NOMO-1 (cell line): ENCODE measurements at regions not wholly inside any gene's neighbourhood (a gene's known extent, or its start where the extent isn't known, plus 50 kb on each side); places are given as distances from the start of the nearest gene placed in this dataset.

Experiments used
- DNase-seq, 2 experiments: peaks; one replicate each; lab custom pipeline; 2025; ENCODE audit not compliant: unreplicated experiment in 2 of 2; lab: John Stamatoyannopoulos, UW

DNA sequence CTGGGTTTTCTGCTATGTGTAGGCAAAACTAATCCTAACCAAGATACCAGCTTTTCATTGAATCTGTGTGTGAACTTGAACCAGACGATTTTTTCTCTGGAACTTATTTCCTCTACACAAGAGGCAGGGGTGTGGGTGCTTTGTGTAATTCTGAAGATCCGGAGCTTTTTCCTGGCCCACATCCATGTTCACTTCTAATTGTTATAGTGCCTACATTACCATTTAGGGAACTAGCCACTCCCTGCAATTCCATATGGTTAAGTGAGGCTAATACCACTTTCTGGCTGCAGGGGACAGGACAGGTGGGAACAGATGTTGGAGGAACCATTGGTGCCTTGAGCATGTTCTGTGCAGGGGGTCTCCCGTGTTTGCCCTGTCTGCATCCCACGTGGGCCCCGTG, 83.4 kb upstream of the FMN2 start:
- no peak for DNase-seq

DNA sequence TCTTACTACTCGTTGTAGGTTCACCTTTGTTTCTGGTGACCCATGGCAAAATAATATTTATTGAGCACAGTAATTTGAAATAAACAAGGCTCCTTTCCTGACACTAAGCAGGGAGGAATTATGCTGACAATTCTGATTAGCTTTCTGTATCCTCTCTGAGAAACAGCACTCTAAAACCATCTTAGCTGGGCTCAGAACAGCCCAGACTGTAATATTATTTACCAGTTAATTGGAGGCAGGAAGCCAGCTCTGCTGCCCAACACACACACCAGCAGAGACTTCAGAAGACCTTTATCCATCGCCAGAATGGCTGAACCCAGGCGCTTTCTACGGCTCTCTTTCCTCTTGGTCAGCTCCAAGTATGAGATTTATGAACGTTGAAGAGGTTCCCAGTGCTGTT, 77.6 kb upstream of the FMN2 start:
- DNase-seq = no peak

DNA sequence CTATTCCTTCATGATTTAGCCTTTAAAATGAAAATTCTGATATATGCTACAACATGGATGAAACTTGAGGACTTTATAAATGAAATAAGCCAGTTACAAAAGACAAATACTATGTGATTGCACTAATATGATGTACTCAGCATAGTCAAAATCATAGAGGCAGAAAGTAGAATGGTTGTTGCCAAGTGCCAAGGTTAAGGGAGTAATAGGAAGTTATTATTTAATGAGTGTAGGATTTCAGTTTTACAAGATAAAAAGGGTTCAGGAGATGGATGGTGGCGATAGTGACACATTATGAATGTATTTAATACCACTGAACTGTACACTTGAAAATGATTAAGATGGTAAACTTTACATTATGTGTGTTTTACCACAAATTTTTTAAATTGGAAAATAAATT, 73.1 kb upstream of the FMN2 start:
- DNase-seq = no peak

DNA sequence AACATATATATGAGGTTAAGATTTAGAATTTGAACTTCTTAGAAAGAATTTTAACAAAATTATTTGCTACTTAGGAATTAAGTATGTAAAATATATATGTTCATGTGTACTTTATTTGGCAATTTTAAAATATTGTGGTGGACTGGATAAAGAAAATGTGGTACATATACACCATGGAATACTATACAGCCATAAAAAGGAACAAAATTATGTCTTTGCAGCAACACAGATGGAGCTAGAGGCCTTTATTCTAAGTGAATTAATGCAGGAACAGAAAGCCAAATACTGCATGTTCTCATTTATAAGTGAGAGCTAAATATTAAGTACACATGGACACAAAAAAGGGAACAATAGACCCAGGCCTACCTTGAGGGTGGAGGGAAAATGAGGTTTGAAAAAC, 72.2 kb upstream of the FMN2 start:
- DNase-seq = no peak

DNA sequence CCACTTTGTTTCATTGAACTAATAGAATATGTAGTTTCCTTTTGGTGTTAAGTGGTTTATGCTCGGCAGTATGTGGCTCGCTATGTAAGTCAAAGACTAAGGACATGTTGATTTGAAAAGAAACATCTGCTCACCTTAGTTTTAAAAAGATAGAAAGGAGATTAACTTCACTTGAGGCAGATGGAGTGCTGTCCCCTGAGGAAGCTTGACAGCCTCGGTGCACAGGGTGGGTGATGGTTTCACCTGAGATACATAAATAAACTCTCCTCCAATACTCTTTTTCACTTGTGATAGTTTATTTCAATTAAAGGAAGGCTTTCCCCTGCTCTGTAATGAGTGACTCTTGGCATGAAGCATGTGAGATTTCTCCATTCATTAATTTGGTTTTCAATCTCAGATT, 70.8 kb upstream of the FMN2 start:
- DNase-seq = no peak

DNA sequence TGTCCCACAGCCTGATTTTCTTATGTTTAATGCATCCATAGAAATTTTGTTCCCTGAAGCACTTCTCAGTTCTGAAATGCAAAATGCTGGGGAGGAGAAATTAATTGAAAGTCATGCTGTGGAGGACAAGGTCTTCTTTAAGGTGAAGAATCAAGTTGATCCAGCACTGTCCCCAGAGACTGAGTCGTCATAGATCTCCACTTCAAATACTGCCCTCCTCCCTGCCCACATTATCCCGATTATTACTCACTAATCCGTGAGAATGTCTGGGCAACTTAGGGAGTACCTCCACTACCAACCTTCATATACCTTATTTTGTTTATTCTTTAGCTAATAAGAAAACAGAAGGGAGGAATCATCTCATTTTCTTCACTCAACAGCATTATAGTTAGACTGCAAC, 70.0 kb upstream of the FMN2 start:
- no peak for DNase-seq

DNA sequence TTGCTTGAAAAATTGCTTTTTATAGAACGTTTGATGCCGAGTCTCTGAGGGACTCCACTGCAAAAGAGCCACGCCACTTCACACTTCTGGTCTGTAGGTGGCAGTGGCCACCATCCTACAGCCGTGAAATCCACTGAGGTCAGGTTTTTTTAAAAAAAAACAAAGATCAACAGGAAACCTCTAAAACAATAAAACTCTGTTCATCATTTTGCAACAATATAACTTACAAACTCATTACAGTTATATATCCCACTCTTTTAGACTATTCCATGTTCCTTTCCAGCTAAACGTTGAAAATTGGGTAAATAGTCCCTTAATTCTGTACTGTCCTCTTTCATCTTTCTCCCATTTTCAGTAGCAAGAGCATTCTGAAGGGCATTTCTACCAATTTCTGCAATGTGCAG, 64.6 kb upstream of the FMN2 start:
- DNase-seq = peak in 1 of 2 experiments; percentile 2

DNA sequence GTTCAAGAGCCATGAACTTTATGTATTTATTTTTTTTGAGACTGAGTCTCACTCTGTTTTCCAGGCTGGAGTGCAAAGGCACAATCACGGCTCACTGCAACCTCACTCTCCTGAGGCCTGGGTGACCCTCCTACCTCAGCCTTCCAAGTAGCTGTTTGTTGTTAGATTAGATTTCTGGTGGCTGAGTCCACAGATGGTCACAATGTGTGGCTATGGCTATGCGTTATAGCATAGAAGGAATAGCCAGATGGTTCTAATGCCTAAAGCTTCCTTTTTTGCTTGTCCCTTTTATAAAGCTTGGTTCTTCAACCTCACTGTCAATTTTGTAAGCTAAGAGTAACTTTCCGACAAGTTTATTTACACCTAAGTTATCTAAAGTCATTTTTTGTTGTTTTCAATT, 62.3 kb upstream of the FMN2 start:
- no peak for DNase-seq

DNA sequence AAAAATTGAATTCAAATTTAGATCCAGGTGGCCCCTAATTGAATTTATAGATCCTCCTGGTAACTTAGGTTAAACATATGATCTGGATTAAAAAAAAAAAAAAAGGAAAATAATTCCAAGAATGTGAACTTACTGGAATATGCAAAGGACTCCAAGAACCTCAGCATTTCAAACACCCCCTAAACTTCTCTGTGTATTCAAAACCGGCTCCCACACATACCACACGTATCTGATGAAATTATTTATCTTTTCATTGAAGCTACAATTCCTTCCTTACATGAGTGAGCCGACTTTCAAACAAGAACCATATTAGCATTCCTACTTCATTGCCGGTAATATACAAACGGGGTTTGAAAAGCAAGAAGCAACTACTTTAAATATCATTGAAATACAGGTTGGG, 61.4 kb upstream of the FMN2 start:
- DNase-seq = no peak

DNA sequence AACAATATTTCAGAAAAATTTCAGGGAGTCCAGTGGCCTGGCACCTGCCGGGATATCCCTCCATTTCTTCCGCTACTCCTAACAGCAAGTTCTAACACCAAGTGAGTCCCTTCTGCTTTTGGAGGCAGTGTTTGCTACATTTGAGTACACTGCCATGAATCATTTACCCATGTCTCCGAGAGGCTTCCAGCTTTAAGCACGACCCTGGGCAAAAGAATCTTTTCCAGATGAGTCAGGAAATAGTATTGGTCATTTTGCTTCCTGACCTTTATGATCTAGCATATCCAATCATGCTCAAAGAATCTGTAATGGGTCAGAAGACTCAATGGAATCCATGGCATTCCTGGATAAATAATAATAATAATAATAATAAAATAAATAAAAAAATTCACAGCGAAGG, 60.7 kb upstream of the FMN2 start:
- DNase-seq = no peak

DNA sequence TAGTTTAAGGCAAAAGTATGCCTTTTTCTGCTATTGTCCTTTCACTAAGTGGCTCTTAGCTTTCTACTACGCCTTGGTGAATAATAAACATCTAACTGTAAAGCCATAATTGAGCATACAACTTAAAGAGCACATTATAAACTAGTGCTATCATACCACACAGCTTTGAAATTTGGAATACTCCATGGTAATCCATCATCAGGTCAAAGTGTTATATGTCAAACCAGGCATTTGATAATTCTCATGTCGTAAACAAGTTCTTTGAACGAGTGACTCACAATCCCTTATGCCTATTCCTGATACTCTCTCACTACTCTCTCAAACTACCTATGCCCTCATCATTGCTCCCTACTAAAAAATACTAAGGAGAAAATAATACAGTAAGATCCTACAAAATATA, 60.3 kb upstream of the FMN2 start:
- no peak for DNase-seq

DNA sequence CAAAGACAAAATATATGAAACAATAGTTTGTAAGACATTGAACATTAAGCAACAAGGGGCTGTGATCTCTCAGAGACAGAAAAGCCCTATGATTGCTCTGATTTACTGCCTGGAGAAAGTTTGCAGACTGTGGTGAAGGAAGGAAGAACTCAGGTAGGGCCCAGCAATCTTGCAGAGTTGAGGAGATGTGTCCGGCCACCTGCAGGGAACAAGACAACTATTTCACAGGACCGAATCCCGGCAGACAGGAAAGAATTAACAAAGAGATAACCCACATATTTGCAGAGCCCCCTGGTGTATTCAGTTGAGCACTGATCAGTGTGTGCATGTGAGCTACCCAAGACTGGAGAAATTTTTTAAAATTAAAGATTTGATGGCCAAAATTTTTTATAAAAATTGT, 58.3 kb upstream of the FMN2 start:
- DNase-seq = no peak

DNA sequence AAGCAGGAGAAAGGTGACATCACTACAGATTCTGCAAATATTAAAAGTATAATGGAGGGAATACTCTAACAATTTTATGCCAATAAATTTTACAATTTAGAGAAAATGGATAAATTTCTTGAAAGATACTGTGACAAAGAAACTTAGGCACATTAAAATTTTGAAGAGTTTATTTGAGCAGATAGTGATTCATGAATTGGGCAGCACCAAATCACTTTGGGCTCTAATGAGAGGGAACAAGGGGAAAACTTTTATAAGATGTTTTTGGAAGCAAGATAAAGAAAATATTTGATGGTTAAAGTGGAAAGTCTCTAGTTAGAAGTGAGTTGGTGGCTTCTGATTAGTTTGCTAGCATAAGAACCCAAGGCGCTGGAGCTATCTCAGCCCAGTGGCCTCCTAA, 55.2 kb upstream of the FMN2 start:
- no peak for DNase-seq
